ENCODE measurements at regions not wholly inside any gene's neighbourhood (a gene's known extent, or its start where the extent isn't known, plus 50 kb on each side); places are given as distances from the start of the nearest gene placed in this dataset.

DNA sequence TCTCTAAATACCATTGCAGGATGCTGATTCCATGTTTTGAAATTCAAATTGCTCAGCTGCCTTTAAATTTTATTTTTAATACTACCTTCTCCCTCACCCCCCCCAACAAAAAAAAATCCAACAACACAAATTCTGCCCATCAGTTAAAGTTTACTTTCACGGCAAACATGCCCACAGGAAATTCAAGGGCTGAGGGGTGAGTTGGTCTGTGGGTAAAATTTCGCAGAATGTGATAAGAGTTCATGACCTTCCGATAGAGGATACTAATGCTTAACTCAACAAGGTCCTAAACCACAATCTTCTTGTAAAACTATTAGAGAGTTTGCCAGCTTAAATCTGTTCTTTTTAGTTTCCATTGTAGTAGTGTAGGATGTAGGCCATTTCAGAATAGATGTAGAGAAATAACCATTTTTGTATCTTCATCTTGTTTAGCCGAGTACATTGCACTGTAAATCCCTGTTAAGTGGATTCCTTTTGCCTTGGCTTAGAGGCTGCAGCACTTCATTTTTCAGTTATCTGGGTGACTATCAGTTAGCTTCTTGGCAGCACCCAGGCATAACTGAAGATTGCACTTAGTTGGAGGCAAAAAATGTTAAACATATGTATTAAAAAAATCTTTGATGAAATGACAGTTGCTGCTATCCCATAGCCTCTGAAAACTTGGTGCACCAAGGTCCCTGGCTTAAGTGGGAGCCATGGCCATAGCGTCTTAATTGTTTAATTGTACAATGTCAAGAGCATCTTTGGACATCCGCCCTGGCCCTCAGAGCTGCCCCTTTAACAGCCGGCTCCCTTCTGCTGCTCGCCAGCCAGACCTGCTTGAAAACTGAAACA lies 232.3 kb downstream of the HAUS1 start:
- no peaks in the 10 kb centered on the region for H3K27me3 ChIP-seq (ENCODE audit: insufficient read depth, low read depth, low read length)
- H3K4me2 ChIP-seq (ENCODE audit: low read length): peak overlapping the region; percentile 99
- H3K9me3 ChIP-seq (ENCODE audit: low read length): no peaks in the 10 kb centered on the region
- H3K9ac ChIP-seq (ENCODE audit: low read length): peak overlapping the region; percentile 97
- H3K9me2 ChIP-seq (ENCODE audit: insufficient read depth, low read length): no peaks in the 10 kb centered on the region
- peak overlapping the region; percentile 72 for H3K4me3 ChIP-seq (ENCODE audit: low read length)
- H2AFZ ChIP-seq (ENCODE audit: low read depth, low read length): no peak overlapping the region
- peaks cover 84% of the 10 kb centered on the region for H3K79me2 ChIP-seq (replicated peaks; ENCODE audit: insufficient read depth, low read length)
- no peak for TF ChIP-seq POLR2AphosphoS5 (IDR thresholded peaks at IDR 0.05)
- no peak for TF ChIP-seq MXI1 (conservative IDR thresholded peaks at IDR 0.05; ENCODE audit: poor library complexity, severe bottlenecking)
- no peak for TF ChIP-seq SMC3 (conservative IDR thresholded peaks at IDR 0.05; ENCODE audit: poor library complexity)
- TF ChIP-seq, protein P1, sequence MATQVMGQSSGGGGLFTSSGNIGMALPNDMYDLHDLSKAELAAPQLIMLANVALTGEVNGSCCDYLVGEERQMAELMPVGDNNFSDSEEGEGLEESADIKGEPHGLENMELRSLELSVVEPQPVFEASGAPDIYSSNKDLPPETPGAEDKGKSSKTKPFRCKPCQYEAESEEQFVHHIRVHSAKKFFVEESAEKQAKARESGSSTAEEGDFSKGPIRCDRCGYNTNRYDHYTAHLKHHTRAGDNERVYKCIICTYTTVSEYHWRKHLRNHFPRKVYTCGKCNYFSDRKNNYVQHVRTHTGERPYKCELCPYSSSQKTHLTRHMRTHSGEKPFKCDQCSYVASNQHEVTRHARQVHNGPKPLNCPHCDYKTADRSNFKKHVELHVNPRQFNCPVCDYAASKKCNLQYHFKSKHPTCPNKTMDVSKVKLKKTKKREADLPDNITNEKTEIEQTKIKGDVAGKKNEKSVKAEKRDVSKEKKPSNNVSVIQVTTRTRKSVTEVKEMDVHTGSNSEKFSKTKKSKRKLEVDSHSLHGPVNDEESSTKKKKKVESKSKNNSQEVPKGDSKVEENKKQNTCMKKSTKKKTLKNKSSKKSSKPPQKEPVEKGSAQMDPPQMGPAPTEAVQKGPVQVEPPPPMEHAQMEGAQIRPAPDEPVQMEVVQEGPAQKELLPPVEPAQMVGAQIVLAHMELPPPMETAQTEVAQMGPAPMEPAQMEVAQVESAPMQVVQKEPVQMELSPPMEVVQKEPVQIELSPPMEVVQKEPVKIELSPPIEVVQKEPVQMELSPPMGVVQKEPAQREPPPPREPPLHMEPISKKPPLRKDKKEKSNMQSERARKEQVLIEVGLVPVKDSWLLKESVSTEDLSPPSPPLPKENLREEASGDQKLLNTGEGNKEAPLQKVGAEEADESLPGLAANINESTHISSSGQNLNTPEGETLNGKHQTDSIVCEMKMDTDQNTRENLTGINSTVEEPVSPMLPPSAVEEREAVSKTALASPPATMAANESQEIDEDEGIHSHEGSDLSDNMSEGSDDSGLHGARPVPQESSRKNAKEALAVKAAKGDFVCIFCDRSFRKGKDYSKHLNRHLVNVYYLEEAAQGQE (IDR thresholded peaks at IDR 0.05; ENCODE audit: borderline replicate concordance): no peak
- TF ChIP-seq EZH2 (IDR thresholded peaks at IDR 0.05; ENCODE audit: borderline replicate concordance, insufficient read depth, low read length, poor library complexity, severe bottlenecking): no peak
- no peak for TF ChIP-seq RAD21 (conservative IDR thresholded peaks at IDR 0.05)
- TF ChIP-seq EP300 (conservative IDR thresholded peaks at IDR 0.05; ENCODE audit: poor library complexity, severe bottlenecking): no peak
- TF ChIP-seq TAF1 (IDR thresholded peaks at IDR 0.05; ENCODE audit: low read depth): no peak
- TF ChIP-seq, protein P2, sequence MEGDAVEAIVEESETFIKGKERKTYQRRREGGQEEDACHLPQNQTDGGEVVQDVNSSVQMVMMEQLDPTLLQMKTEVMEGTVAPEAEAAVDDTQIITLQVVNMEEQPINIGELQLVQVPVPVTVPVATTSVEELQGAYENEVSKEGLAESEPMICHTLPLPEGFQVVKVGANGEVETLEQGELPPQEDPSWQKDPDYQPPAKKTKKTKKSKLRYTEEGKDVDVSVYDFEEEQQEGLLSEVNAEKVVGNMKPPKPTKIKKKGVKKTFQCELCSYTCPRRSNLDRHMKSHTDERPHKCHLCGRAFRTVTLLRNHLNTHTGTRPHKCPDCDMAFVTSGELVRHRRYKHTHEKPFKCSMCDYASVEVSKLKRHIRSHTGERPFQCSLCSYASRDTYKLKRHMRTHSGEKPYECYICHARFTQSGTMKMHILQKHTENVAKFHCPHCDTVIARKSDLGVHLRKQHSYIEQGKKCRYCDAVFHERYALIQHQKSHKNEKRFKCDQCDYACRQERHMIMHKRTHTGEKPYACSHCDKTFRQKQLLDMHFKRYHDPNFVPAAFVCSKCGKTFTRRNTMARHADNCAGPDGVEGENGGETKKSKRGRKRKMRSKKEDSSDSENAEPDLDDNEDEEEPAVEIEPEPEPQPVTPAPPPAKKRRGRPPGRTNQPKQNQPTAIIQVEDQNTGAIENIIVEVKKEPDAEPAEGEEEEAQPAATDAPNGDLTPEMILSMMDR (IDR thresholded peaks at IDR 0.05; ENCODE audit: poor library complexity, severe bottlenecking): no peak
- H3K36me3 ChIP-seq (ENCODE audit: insufficient read depth, low read length): peaks cover 3% of the 10 kb centered on the region
- peak overlapping the region; percentile 98 for H3K27ac ChIP-seq (ENCODE audit: low read length)
- no peaks in the 10 kb centered on the region for H4K20me1 ChIP-seq (ENCODE audit: insufficient read depth)
- peaks cover 11% of the 10 kb centered on the region for H3F3A ChIP-seq (ENCODE audit: insufficient read depth, low read length, poor library complexity, severe bottlenecking)

DNA sequence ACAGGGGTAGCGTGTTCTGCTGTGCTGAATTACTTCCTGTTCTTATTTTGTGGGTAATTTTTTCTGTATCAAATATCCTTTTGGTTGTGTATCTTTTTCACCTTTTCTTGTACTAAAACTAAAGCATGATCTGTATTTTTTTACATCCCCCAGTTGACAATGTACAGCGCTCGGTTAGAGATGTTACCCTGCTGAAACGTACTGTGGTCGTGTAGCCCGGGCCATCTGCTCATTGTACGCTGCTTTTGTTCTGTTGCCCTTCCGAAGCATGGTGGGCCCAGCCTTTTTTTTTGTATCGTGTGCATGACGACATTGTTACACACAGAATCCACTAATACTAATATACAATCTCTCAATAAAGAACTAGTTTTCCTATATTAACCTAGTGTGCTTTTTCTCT lies 233.1 kb downstream of the HAUS1 start:
- Histone ChIP-seq H3K79me2 (replicated peaks; ENCODE audit: insufficient read depth, low read length) (peaks cover 92% of the 10 kb centered on the region), H2AFZ (ENCODE audit: low read depth, low read length) (no peak overlapping the region), H3F3A (ENCODE audit: insufficient read depth, low read length, poor library complexity, severe bottlenecking) (peaks cover 11% of the 10 kb centered on the region), H3K4me3 (ENCODE audit: low read length) (peak overlapping the region; percentile 72), H3K9ac (ENCODE audit: low read length) (peak overlapping the region; percentile 97), H4K20me1 (ENCODE audit: insufficient read depth) (peaks cover 1% of the 10 kb centered on the region), H3K27me3 (ENCODE audit: insufficient read depth, low read depth, low read length) (no peaks in the 10 kb centered on the region), H3K9me3 (ENCODE audit: low read length) (no peaks in the 10 kb centered on the region), H3K36me3 (ENCODE audit: insufficient read depth, low read length) (peaks cover 3% of the 10 kb centered on the region), H3K27ac (ENCODE audit: low read length) (peak overlapping the region; percentile 98), H3K9me2 (ENCODE audit: insufficient read depth, low read length) (no peaks in the 10 kb centered on the region), H3K4me2 (ENCODE audit: low read length) (peak overlapping the region; percentile 99)
- TF ChIP-seq MXI1 (conservative IDR thresholded peaks at IDR 0.05; ENCODE audit: poor library complexity, severe bottlenecking) (peak; percentile 25), POLR2AphosphoS5 (IDR thresholded peaks at IDR 0.05) (peak; percentile 40), TAF1 (IDR thresholded peaks at IDR 0.05; ENCODE audit: low read depth) (no peak), RAD21 (conservative IDR thresholded peaks at IDR 0.05) (peak; percentile 17), EZH2 (IDR thresholded peaks at IDR 0.05; ENCODE audit: borderline replicate concordance, insufficient read depth, low read length, poor library complexity, severe bottlenecking) (no peak), SMC3 (conservative IDR thresholded peaks at IDR 0.05; ENCODE audit: poor library complexity) (no peak)
- TF ChIP-seq, protein P1 (IDR thresholded peaks at IDR 0.05; ENCODE audit: borderline replicate concordance): no peak

Measured in neural cell (in vitro differentiated cells).